ENCODE measurements at regions not wholly inside any gene's neighbourhood (a gene's known extent, or its start where the extent isn't known, plus 50 kb on each side); places are given as distances from the start of the nearest gene placed in this dataset.

GRCh38 chr10:36253731-36254130 lies 611.6 kb upstream of the FZD8 start:
- TF ChIP-seq, protein P1, sequence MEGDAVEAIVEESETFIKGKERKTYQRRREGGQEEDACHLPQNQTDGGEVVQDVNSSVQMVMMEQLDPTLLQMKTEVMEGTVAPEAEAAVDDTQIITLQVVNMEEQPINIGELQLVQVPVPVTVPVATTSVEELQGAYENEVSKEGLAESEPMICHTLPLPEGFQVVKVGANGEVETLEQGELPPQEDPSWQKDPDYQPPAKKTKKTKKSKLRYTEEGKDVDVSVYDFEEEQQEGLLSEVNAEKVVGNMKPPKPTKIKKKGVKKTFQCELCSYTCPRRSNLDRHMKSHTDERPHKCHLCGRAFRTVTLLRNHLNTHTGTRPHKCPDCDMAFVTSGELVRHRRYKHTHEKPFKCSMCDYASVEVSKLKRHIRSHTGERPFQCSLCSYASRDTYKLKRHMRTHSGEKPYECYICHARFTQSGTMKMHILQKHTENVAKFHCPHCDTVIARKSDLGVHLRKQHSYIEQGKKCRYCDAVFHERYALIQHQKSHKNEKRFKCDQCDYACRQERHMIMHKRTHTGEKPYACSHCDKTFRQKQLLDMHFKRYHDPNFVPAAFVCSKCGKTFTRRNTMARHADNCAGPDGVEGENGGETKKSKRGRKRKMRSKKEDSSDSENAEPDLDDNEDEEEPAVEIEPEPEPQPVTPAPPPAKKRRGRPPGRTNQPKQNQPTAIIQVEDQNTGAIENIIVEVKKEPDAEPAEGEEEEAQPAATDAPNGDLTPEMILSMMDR (IDR thresholded peaks at IDR 0.05): no peak
- TF ChIP-seq POLR2A (IDR thresholded peaks at IDR 0.05): no peak

Measured in right lobe of liver (tissue), 4 donors.